ENCODE measurements at regions not wholly inside any gene's neighbourhood (a gene's known extent, or its start where the extent isn't known, plus 50 kb on each side); places are given as distances from the start of the nearest gene placed in this dataset.

GRCh38 chr6:8200255-8200654, 97.9 kb upstream of the EEF1E1 start:
- no peak for DNase-seq
- H3K27me3 Mint-ChIP-seq (ENCODE audit: insufficient read depth, unreplicated experiment), result no peaks in the 10 kb centered on the region
- ChIA-PET CTCF (no interaction called here), POLR2A (no interaction called here)
- intact Hi-C loops (cut with micrococcal nuclease; ENCODE audit: unreplicated experiment), result no loop called here
- H3K4me1 Mint-ChIP-seq (ENCODE audit: low read depth, unreplicated experiment), result peaks cover 19% of the 10 kb centered on the region
- no peak overlapping the region for H3K4me3 ChIP-seq (ENCODE audit: low read depth, low read length)
- peak overlapping the region; percentile 5 for H3K27ac Mint-ChIP-seq (ENCODE audit: unreplicated experiment)
- no peaks in the 10 kb centered on the region for H3K9me3 ChIP-seq
- H3K4me3 Mint-ChIP-seq (ENCODE audit: unreplicated experiment), result no peak overlapping the region
- H3K4me1 ChIP-seq, result peaks cover 17% of the 10 kb centered on the region
- H3K36me3 Mint-ChIP-seq (ENCODE audit: insufficient read depth, unreplicated experiment), result peaks cover 13% of the 10 kb centered on the region
- no peak for TF ChIP-seq CTCF (IDR thresholded peaks at IDR 0.05; ENCODE audit: insufficient read depth in 1 of 2, low read depth in 1 of 2, low read length in 1 of 2, severe bottlenecking in 1 of 2, unreplicated experiment in 1 of 2)
- no peaks in the 10 kb centered on the region for H3K9me3 Mint-ChIP-seq (ENCODE audit: unreplicated experiment)
- no peaks in the 10 kb centered on the region for H3K36me3 ChIP-seq (ENCODE audit: control insufficient read depth, insufficient read depth, low read length)
- H3K27me3 ChIP-seq (replicated peaks; ENCODE audit: control insufficient read depth, insufficient read depth, low read length), result no peaks in the 10 kb centered on the region
- BruUV-seq (replicated peaks), result no TSS peak

GRCh38 chr6:8195714-8196102, 93.4 kb upstream of the EEF1E1 start:
- TF ChIP-seq CTCF (IDR thresholded peaks at IDR 0.05; ENCODE audit: insufficient read depth in 1 of 2, low read depth in 1 of 2, low read length in 1 of 2, severe bottlenecking in 1 of 2, unreplicated experiment in 1 of 2), result no peak
- peak overlapping the region; percentile 47 for H3K4me3 Mint-ChIP-seq (ENCODE audit: unreplicated experiment)
- no peaks in the 10 kb centered on the region for H3K9me3 Mint-ChIP-seq (ENCODE audit: unreplicated experiment)
- H3K36me3 ChIP-seq (ENCODE audit: control insufficient read depth, insufficient read depth, low read length), result no peaks in the 10 kb centered on the region
- peak overlapping the region; percentile 45 for H3K27ac Mint-ChIP-seq (ENCODE audit: unreplicated experiment)
- no TSS peak for BruUV-seq (replicated peaks)
- CTCF ChIA-PET, result interaction anchor here (1.0 to 1.2 kb wide), 2 partner anchors 15 to 23 kb away, joined by 3 to 9 read pairs; no protein-coding TSS in a partner anchor
- no peaks in the 10 kb centered on the region for H3K27me3 ChIP-seq (replicated peaks; ENCODE audit: control insufficient read depth, insufficient read depth, low read length)
- POLR2A ChIA-PET, result interaction anchor here (0.7 kb wide), 1 partner anchor 34 kb away, joined by 3 read pairs; no protein-coding TSS in a partner anchor
- H3K4me1 ChIP-seq, result peaks cover 55% of the 10 kb centered on the region
- peaks cover 42% of the 10 kb centered on the region for H3K4me1 Mint-ChIP-seq (ENCODE audit: low read depth, unreplicated experiment)
- peaks cover 5% of the 10 kb centered on the region; the same call in 1 of the 2 replicates for H3K9me3 ChIP-seq
- intact Hi-C loops (cut with micrococcal nuclease; ENCODE audit: unreplicated experiment), result loop anchor here (1.0 to 2.0 kb wide), 3 partner anchors 24 to 37 kb away; no protein-coding TSS in a partner anchor
- peaks cover 43% of the 10 kb centered on the region for H3K36me3 Mint-ChIP-seq (ENCODE audit: insufficient read depth, unreplicated experiment)
- DNase-seq, result no peak
- H3K27me3 Mint-ChIP-seq (ENCODE audit: insufficient read depth, unreplicated experiment), result no peaks in the 10 kb centered on the region
- no peak overlapping the region; the same call in 1 of the 2 replicates for H3K4me3 ChIP-seq (ENCODE audit: low read depth, low read length)

GRCh38 chr6:8195040-8195713, 92.8 kb upstream of the EEF1E1 start:
- H3K9me3 Mint-ChIP-seq (ENCODE audit: unreplicated experiment), result no peaks in the 10 kb centered on the region
- POLR2A ChIA-PET, result no interaction called here
- CTCF ChIA-PET, result interaction anchor here (1.2 kb wide), 1 partner anchor 24 kb away, joined by 9 read pairs; no protein-coding TSS in a partner anchor
- Histone ChIP-seq H3K27me3 (replicated peaks; ENCODE audit: control insufficient read depth, insufficient read depth, low read length) (no peaks in the 10 kb centered on the region), H3K4me1 (peaks cover 55% of the 10 kb centered on the region), H3K4me3 (ENCODE audit: low read depth, low read length) (no peak overlapping the region), H3K9me3 (peaks cover 5% of the 10 kb centered on the region; the same call in 1 of the 2 replicates), H3K36me3 (ENCODE audit: control insufficient read depth, insufficient read depth, low read length) (no peaks in the 10 kb centered on the region)
- H3K4me1 Mint-ChIP-seq (ENCODE audit: low read depth, unreplicated experiment), result peaks cover 42% of the 10 kb centered on the region
- BruUV-seq (replicated peaks), result no TSS peak
- TF ChIP-seq CTCF (IDR thresholded peaks at IDR 0.05; ENCODE audit: insufficient read depth in 1 of 2, low read depth in 1 of 2, low read length in 1 of 2, severe bottlenecking in 1 of 2, unreplicated experiment in 1 of 2), result peak; percentile 41 to 57
- intact Hi-C loops (cut with micrococcal nuclease; ENCODE audit: unreplicated experiment), result loop anchor here (1.0 to 2.0 kb wide), 3 partner anchors 24 to 37 kb away; no protein-coding TSS in a partner anchor
- H3K36me3 Mint-ChIP-seq (ENCODE audit: insufficient read depth, unreplicated experiment), result peaks cover 43% of the 10 kb centered on the region
- H3K27ac Mint-ChIP-seq (ENCODE audit: unreplicated experiment), result peak overlapping the region; percentile 45
- DNase-seq, result peak; percentile 52 to 63
- peak overlapping the region; percentile 47 for H3K4me3 Mint-ChIP-seq (ENCODE audit: unreplicated experiment)
- no peaks in the 10 kb centered on the region for H3K27me3 Mint-ChIP-seq (ENCODE audit: insufficient read depth, unreplicated experiment)

All from Caco-2 (cell line).